ENCODE measurements at regions not wholly inside any gene's neighbourhood (a gene's known extent, or its start where the extent isn't known, plus 50 kb on each side); places are given as distances from the start of the nearest gene placed in this dataset.

DNA sequence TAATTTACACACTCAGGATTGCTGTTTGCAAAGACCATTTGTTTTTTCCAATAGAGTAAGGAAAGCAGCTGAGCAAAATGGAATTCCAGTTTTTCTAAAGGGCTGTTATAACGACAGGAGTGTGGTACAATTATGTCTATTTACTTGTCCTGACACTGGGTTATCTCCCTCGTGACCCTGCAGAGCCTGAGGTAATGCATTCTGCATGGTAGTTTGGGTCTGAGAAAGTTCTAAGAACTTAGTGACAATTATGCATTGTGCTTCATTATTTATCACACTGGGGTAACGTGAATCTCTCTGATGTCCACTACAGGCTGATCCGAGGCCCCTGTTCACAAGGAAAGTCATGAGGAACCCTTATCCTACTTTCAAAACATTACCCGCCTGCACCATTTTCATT is 50.7 kb upstream of the EDNRB start:
- Histone ChIP-seq H3K4me1 (ENCODE audit: control insufficient read depth, low read depth, low read length) (no peaks in the 10 kb centered on the region), H3K9me3 (ENCODE audit: control insufficient read depth, low read depth, low read length) (no peaks in the 10 kb centered on the region), H3K36me3 (ENCODE audit: control insufficient read depth, low read depth, low read length) (no peaks in the 10 kb centered on the region), H3K4me3 (ENCODE audit: low read length) (no peak overlapping the region), H3K27me3 (ENCODE audit: control insufficient read depth, insufficient read depth, low read length) (no peaks in the 10 kb centered on the region), H3K27ac (ENCODE audit: low read length) (no peak overlapping the region), H3K9ac (ENCODE audit: low read length) (no peak overlapping the region)
